Osteoblast (primary cell): ENCODE measurements at regions not wholly inside any gene's neighbourhood (a gene's known extent, or its start where the extent isn't known, plus 50 kb on each side); places are given as distances from the start of the nearest gene placed in this dataset.

ENCODE experiments used
- DNase-seq: peaks from one replicate; pipeline ENCODE4 v3.0.0; 2011; ENCODE audit warnings: low spot score, mixed read lengths; ENCODE audit not compliant: insufficient read length; ENCODE audit errors: missing footprints
- H2AFZ ChIP-seq: 2 replicates; pipeline ENCODE4 v1.6.0; 2011; ENCODE audit warnings: mild to moderate bottlenecking, low read length
- H3K27ac ChIP-seq: 2 replicates; pipeline ENCODE4 v1.5.1; 2011; ENCODE audit warnings: mild to moderate bottlenecking, low read depth, low read length, moderate library complexity
- H3K27me3 ChIP-seq: 2 replicates; pipeline ENCODE4 v1.6.0; 2012; ENCODE audit warnings: mild to moderate bottlenecking, control low read depth, inconsistent platforms, low read length, moderate library complexity; ENCODE audit not compliant: insufficient read depth
- H3K36me3 ChIP-seq: 2 replicates; pipeline ENCODE4 v1.5.1; 2011; ENCODE audit warnings: mild to moderate bottlenecking, low read length, control low read depth, moderate library complexity; ENCODE audit not compliant: insufficient read depth
- H3K4me1 ChIP-seq: 2 replicates; pipeline ENCODE4 v1.5.1; 2011; ENCODE audit warnings: mild to moderate bottlenecking, low read length, control low read depth, moderate library complexity; ENCODE audit not compliant: insufficient read depth
- H3K4me2 ChIP-seq: 2 replicates; pipeline ENCODE4 v1.6.0; 2011; ENCODE audit warnings: mild to moderate bottlenecking, low read length; ENCODE audit not compliant: insufficient read depth
- H3K4me3 ChIP-seq: fragments of 200-600 bp; sonication (generic); 3 replicates; pipeline ENCODE4 v1.5.1; 2012; ENCODE audit warnings: mild to moderate bottlenecking, low read length, inconsistent platforms; ENCODE audit not compliant: insufficient read depth
- H3K79me2 ChIP-seq: 2 replicates; pipeline ENCODE4 v1.6.0; 2012; ENCODE audit warnings: mild to moderate bottlenecking, low read length, control low read depth, inconsistent platforms; ENCODE audit not compliant: insufficient read depth
- H3K9me3 ChIP-seq: 2 replicates; pipeline ENCODE4 v1.5.1; 2011; ENCODE audit warnings: low read depth, low read length, control low read depth
- H4K20me1 ChIP-seq: 2 replicates; pipeline ENCODE4 v1.6.0; 2012; ENCODE audit warnings: mild to moderate bottlenecking, low read length, control low read depth; ENCODE audit not compliant: insufficient read depth
- CTCF ChIP-seq: IDR thresholded peaks from 2 replicates; pipeline ENCODE4 v1.5.1; 2011; ENCODE audit warnings: mild to moderate bottlenecking, low read depth, low read length, moderate library complexity; ENCODE audit errors: extremely low read depth

GRCh38 chr6:42512579-42512978, 51.2 kb upstream of the UBR2 start:
- H3K4me3 ChIP-seq = no peak overlapping the region
- H3K36me3 ChIP-seq = no peaks in the 10 kb centered on the region
- TF ChIP-seq CTCF = no peak
- H3K9me3 ChIP-seq = no peaks in the 10 kb centered on the region
- peaks cover 13% of the 10 kb centered on the region for H3K4me1 ChIP-seq
- peak overlapping the region; percentile 3 for H3K27ac ChIP-seq
- H4K20me1 ChIP-seq = no peaks in the 10 kb centered on the region
- H3K4me2 ChIP-seq = no peak overlapping the region
- no peaks in the 10 kb centered on the region for H3K79me2 ChIP-seq
- no peaks in the 10 kb centered on the region for H3K27me3 ChIP-seq
- DNase-seq = peak; percentile 11
- H2AFZ ChIP-seq = peak overlapping the region; percentile 2

GRCh38 chr6:42511803-42512422, 51.9 kb upstream of the UBR2 start:
- Histone ChIP-seq H4K20me1 (no peaks in the 10 kb centered on the region), H3K4me3 (no peak overlapping the region), H3K4me2 (no peak overlapping the region), H3K79me2 (no peaks in the 10 kb centered on the region), H3K36me3 (no peaks in the 10 kb centered on the region), H3K27ac (peak overlapping the region; percentile 3), H3K27me3 (no peaks in the 10 kb centered on the region), H2AFZ (no peak overlapping the region), H3K4me1 (peaks cover 13% of the 10 kb centered on the region), H3K9me3 (no peaks in the 10 kb centered on the region)
- DNase-seq = peak; percentile 59
- no peak for TF ChIP-seq CTCF

- Histone ChIP-seq H3K9me3 (no peaks in the 10 kb centered on the region), H3K4me3 (no peak overlapping the region), H3K79me2 (no peaks in the 10 kb centered on the region), H3K4me1 (peaks cover 23% of the 10 kb centered on the region), H3K27me3 (no peaks in the 10 kb centered on the region), H3K36me3 (no peaks in the 10 kb centered on the region), H4K20me1 (no peaks in the 10 kb centered on the region), H3K27ac (no peak overlapping the region), H3K4me2 (no peak overlapping the region), H2AFZ (no peak overlapping the region)
- TF ChIP-seq CTCF = no peak
- DNase-seq = no peak
Measured at GRCh38 chr6:42510795-42511194, 53.0 kb upstream of the UBR2 start.

GRCh38 chr6:42509765-42510164, 54.1 kb upstream of the UBR2 start:
- Histone ChIP-seq H3K4me2 (no peak overlapping the region), H3K4me3 (no peak overlapping the region)
- DNase-seq = no peak

More at GRCh38 chr6:42509765-42510164, 54.1 kb upstream of the UBR2 start:
- Histone ChIP-seq H3K27me3 (no peaks in the 10 kb centered on the region), H4K20me1 (no peaks in the 10 kb centered on the region), H3K79me2 (no peaks in the 10 kb centered on the region), H3K36me3 (no peaks in the 10 kb centered on the region), H3K9me3 (no peaks in the 10 kb centered on the region), H2AFZ (no peak overlapping the region), H3K27ac (no peak overlapping the region), H3K4me1 (peaks cover 26% of the 10 kb centered on the region)
- no peak for TF ChIP-seq CTCF
